AG04450 (cell line): ENCODE measurements at regions not wholly inside any gene's neighbourhood (a gene's known extent, or its start where the extent isn't known, plus 50 kb on each side); places are given as distances from the start of the nearest gene placed in this dataset.
A peak's percentile ranks its signal among the peaks of the same experiment; 100 is the strongest.

Experiments
- CTCF ChIA-PET: fragments of 300-600, 350-600 bp; formaldehyde crosslinking; extraction: SDS; loops from one replicate; lab custom pipeline; 2022; ENCODE audit warnings: antibody characterized with exemption, inconsistent platforms; lab: Charles Lee
- POLR2A ChIA-PET: fragments of 350-600 bp; formaldehyde crosslinking; extraction: SDS; loops from one replicate; lab custom pipeline; 2021; ENCODE audit warnings: antibody characterized with exemption, inconsistent platforms; lab: Yijun Ruan, JAX
- DNase-seq: peaks from one replicate; pipeline ENCODE4 v3.0.0-alpha.2; 2011; ENCODE audit warnings: low read depth, low spot score
- H3K27ac ChIP-seq: one replicate; pipeline ENCODE4 v1.5.1; 2012; ENCODE audit warnings: low read depth, low read length, control low read depth
- H3K27me3 ChIP-seq: one replicate; pipeline ENCODE4 v1.6.0; 2012; ENCODE audit warnings: low read length; ENCODE audit not compliant: control insufficient read depth, insufficient read depth
- H3K4me3 ChIP-seq: 2 replicates; pipeline ENCODE4 v1.5.1; 2011; ENCODE audit warnings: mild to moderate bottlenecking, low read depth, low read length, control low read depth
- H3K9me3 ChIP-seq: 2 replicates; pipeline ENCODE4 v1.5.1; 2012; ENCODE audit warnings: low read length; ENCODE audit not compliant: control insufficient read depth, insufficient read depth
- CTCF ChIP-seq: IDR thresholded peaks from 2 replicates; pipeline ENCODE4 v1.5.1; 2011; ENCODE audit warnings: low read depth, low read length, control low read depth, inconsistent platforms

GRCh38 chr11:95548416-95548815, 241.2 kb downstream of the FAM76B start:
- CTCF ChIA-PET: no interaction called here
- H3K9me3 ChIP-seq: no peaks in the 10 kb centered on the region
- no peak for TF ChIP-seq CTCF
- H3K4me3 ChIP-seq: no peak overlapping the region
- H3K27me3 ChIP-seq: no peaks in the 10 kb centered on the region
- DNase-seq: no peak
- POLR2A ChIA-PET: no interaction called here
- H3K27ac ChIP-seq: no peak overlapping the region

- TF ChIP-seq CTCF: no peak
- no peaks in the 10 kb centered on the region for H3K9me3 ChIP-seq
- H3K4me3 ChIP-seq: no peak overlapping the region
- no peak overlapping the region for H3K27ac ChIP-seq
- ChIA-PET POLR2A (no interaction called here), CTCF (interaction anchor here (3.5 kb wide), 1 partner anchor 158 kb away, joined by 24 read pairs; no protein-coding TSS in a partner anchor)
- H3K27me3 ChIP-seq: no peaks in the 10 kb centered on the region
- no peak for DNase-seq
Observed at GRCh38 chr11:95547976-95548375, 241.6 kb downstream of the FAM76B start.

- Histone ChIP-seq H3K27me3 (no peaks in the 10 kb centered on the region), H3K4me3 (no peak overlapping the region), H3K27ac (no peak overlapping the region), H3K9me3 (no peaks in the 10 kb centered on the region)
- no peak for DNase-seq
- no peak for TF ChIP-seq CTCF
- ChIA-PET POLR2A (no interaction called here), CTCF (interaction anchor here (3.5 kb wide), 1 partner anchor 158 kb away, joined by 24 read pairs; no protein-coding TSS in a partner anchor)
Observed at GRCh38 chr11:95547186-95547585, 242.4 kb downstream of the FAM76B start.

- Histone ChIP-seq H3K27me3 (no peaks in the 10 kb centered on the region), H3K9me3 (no peaks in the 10 kb centered on the region), H3K27ac (no peak overlapping the region), H3K4me3 (no peak overlapping the region)
- DNase-seq: no peak
- TF ChIP-seq CTCF: peak; percentile 19; the same call in 1 of the 2 replicates
- ChIA-PET POLR2A (no interaction called here), CTCF (interaction anchor here (1.0 to 3.5 kb wide), 3 partner anchors 11 to 160 kb away, joined by 3 to 24 read pairs (median 4); no protein-coding TSS in a partner anchor)
Observed at GRCh38 chr11:95545116-95545875, 244.3 kb downstream of the FAM76B start.
